Left forelimb (tissue), 1 donor: ENCODE measurements at regions not wholly inside any gene's neighbourhood (a gene's known extent, or its start where the extent isn't known, plus 50 kb on each side); places are given as distances from the start of the nearest gene placed in this dataset.

Experiments
- DNase-seq: peaks from one replicate; pipeline ENCODE4 v3.0.0-alpha.2; 2018; ENCODE audit warnings: low spot score

DNA sequence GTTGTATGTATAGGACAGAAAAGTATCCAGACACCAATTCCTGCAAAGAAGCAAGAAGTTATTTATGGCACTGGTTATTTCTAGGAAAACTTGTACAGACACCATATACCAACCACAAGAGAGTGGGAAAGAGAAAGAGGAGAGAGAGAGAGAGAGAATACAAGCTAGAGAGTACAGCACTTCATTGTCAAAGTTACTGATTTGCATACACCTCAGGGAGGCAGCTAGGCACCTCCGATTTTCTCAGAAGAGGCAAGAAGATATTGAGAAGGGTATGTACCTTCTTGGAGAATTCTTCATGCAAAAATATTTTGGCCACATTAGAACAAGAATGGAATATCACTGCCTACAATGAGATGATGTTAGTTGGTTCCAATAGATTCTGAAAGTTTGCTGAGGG is 333.9 kb upstream of the PIK3C3 start:
- DNase-seq: no peak

DNA sequence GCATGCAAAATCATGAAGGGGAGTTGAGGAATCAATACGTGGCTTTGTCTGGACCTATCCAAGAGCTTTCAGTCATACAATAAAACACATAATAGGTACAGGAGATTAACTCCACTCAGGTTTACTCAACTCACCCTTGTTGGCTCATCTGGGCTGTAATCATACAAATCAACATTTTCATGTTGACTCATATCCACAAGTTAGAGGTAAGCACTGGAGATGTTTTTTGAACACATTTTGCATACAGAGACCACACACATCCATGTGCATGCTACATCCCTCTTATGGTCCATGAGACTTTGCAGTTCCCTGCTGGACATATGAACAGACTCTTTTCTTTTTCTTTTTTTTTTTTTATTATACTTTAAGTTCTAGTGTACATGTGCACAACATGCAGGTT is 336.9 kb upstream of the PIK3C3 start:
- no peak for DNase-seq

DNA sequence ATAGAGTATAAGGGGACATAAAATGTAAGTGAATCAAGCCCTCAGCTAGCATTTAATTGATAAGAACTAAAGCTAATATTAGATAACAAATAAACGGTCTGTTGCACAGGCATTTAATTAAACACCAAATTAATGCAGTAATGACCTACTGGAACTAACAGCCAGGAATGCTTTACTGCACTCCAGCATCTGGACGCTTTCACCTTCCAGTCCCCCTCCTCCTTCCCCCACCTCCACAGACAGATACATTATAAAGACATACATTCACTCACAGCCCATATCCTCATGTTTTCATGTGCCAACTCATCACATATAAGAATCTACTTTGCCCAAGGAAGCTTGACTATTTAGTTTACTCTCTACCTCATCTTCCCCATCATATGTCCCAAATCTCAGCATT is 337.4 kb upstream of the PIK3C3 start:
- DNase-seq: no peak

DNA sequence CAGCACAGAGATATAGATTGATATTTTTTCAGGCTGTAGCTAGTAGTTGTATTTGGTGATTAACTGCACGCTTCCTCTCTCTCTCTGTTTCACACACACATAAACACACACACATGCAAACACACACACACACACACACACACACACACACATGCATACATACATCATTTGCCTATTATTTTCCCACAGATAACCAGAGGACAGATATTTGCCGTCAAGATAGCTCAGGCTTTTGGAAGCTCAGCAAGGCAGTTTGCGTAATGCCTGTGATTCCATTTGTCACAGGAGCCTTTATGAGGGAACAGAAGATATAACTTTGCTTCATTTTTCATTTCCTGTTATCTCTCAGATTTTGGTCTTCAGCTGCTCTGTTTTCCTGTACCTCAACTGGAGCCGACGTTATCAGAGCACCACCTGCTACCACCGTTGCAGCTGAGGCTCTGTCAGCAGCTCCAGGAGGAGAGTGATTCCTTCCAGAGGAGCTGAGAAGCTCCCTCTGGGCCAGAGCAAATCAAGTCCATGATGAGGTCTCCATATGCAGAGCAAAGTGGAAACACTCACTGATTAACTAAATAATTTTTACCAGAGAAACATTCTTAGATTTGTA is 341.9 kb upstream of the PIK3C3 start:
- DNase-seq: no peak

DNA sequence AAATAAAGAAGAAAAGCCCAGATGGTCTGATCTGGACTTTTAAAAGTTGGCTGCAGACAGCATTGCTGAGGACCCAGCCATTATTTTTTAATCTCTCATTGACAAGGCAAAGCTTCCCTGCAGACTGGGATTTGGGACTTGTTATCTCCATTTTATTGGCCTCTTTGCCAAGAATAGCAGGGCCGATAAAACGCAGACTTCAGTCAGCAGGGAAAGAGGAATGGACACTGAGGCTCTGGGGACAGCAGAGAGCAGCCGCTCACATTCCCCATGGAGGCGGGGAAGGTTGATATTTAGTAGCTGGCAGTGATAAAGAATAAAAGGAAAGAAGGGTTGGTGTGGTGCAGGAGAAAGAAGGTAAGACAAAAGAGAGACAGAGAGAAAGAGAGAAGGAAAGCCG is 350.1 kb upstream of the PIK3C3 start:
- DNase-seq: no peak

GRCh38 chr18:41602034-41602433 is 353.0 kb upstream of the PIK3C3 start:
- DNase-seq: no peak

DNA sequence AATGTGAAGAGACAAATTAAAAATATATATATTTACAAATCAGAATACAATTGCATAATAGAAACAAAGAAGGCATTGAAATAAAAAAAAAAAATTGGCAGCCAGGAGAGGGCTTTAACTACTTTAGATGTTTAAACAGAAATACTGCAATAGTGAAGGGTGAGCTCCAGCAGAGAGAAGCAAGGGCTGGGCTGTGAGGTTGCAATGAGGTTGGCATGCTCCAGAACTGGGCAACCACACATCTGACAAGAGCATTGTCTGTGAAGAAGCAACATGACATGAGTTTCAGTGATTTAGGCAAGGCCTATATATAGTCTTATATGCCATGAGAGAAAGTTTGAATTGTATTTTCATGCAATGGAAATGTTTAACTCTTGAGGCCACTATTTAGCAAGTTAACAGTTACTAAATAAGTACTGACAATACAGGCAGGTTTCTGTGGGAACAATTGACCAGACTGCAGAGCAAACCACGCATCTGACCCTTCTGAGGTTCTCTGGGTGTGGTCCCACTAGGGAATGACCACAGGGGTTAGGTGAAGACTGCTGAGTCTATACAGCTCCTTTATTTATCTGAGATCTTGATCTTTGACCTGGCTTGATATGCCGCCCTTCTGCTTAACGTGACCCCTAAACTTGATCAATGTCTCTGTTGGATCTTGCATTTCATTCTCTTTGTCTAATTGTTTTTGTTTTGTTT is 354.2 kb upstream of the PIK3C3 start:
- no peak for DNase-seq

DNA sequence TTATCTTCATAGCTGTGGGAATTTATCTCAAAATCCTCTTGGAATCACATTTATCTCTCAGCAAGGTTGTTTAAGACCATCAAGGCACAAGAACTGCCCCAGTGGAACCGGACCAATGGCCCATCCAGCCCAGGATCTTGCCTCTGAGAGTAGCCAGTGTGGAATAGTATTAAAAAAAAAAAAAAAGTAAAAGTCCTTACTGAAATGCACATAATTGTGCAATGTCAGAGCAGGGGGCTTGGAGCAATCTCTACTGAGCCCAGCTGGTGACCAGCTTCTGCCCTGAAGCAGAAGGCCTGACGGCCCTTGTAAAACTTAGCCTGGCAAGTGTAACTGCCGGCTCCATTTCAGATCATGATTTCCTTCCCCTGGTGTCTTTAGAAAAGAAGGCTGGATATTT is 355.6 kb upstream of the PIK3C3 start:
- DNase-seq: no peak

- DNase-seq: no peak
Observed at GRCh38 chr18:41594582-41594981, 360.5 kb upstream of the PIK3C3 start.

DNA sequence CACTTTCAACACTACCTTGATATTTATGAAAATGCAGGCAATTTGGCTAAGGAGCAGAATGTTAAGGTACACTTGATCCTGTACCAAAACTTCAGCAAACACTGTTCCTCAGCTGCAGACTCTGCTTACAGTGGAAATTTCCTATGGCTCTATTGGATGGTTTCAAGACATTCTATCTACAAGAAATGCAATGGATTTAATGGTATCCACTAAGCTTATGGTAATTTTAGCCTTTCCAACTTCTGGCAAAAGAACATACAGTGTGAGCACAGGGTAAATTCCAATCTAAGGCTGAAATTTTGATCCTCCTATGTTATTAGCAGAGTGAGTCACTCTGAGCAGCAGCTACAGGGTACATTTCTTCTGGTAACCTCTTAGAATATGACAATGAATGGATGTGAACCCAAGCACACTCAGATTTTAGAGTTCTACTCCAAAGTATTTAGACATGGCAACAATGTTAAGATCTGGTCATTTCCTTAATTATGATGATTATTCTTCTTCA is 361.8 kb upstream of the PIK3C3 start:
- no peak for DNase-seq

DNA sequence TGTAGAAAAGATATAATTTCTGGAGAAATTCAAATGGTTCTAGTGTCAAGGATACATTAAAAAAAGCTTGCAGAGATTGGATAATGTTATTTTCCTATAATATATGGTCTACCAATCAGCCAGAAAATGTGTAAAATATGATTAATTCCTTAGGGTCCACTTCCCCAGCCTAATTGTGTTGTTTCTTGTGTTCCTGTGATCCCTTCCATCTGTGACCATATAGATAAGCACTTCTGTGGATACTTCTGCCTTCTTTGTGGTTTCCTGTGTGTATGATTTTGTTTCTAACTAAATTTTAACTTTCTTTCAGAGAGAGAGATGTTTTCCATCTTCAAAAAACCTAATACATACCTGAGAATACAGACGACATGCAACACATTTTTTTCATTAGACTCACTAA is 367.1 kb upstream of the PIK3C3 start:
- DNase-seq: no peak

DNA sequence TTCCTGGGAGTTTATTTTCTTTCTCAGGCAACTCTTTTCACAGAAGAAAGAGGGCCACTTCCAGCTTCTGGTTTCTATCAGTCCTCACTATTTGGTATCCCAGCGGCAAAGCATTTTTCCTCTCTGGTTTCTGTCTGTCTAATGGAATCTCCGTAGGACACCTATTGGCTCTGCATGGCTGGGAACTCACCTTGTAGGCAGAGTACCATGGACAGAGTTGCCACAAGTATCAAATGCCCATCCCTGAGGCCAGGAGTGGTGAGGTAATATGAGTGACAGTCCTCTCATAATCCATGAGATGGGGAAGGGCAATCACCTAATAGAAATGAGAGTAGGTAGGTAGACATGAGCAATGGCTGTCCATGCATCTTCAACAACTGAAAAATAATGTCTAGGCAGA is 369.5 kb upstream of the PIK3C3 start:
- DNase-seq: no peak

GRCh38 chr18:41579185-41579584 is 375.8 kb upstream of the PIK3C3 start:
- DNase-seq: no peak

- DNase-seq: no peak
Observed at GRCh38 chr18:41577529-41577928, 377.5 kb upstream of the PIK3C3 start.

- DNase-seq: no peak
Observed at GRCh38 chr18:41576643-41577042, 378.4 kb upstream of the PIK3C3 start.

DNA sequence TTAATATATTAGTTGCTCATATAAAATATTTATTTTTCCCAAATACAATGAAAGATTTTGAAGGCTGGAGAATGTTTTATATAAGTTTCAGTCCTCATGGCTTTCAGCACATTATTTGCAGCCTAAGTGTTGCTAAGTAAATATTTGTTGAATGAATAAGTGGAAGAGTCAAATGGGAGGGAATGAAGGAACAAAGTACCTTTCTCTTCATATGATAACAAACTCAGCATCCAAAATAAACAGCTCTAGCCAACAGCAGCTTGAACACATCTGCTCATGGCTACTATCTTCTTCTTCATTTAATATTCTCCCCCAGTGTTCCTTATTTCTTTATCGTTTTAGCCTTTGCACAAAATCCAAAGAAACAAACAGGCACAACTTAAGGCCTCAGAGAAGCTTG is 385.2 kb upstream of the PIK3C3 start:
- DNase-seq: no peak

GRCh38 chr18:41561961-41562360 is 393.1 kb upstream of the PIK3C3 start:
- no peak for DNase-seq

GRCh38 chr18:41558715-41559114 is 396.3 kb upstream of the PIK3C3 start:
- DNase-seq: no peak

DNA sequence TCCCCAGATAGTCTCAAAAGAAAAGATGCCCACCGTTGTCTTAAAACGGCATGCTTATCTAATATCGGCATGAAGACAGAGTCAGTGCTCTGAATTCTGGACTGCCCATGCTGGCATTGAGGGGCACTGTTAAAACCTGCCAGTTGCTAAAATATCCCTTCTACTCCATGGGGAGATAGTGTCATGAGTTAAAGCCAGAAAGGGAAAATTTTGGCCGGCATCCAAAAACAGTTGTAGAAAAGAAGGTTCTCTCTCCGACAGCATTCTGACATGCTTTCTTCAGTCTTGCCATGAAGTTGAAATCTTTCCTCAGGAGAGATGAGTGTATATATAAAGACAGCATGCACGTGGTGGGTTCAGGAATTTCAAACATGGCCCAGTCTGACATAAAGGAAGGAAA is 401.3 kb upstream of the PIK3C3 start:
- no peak for DNase-seq

DNA sequence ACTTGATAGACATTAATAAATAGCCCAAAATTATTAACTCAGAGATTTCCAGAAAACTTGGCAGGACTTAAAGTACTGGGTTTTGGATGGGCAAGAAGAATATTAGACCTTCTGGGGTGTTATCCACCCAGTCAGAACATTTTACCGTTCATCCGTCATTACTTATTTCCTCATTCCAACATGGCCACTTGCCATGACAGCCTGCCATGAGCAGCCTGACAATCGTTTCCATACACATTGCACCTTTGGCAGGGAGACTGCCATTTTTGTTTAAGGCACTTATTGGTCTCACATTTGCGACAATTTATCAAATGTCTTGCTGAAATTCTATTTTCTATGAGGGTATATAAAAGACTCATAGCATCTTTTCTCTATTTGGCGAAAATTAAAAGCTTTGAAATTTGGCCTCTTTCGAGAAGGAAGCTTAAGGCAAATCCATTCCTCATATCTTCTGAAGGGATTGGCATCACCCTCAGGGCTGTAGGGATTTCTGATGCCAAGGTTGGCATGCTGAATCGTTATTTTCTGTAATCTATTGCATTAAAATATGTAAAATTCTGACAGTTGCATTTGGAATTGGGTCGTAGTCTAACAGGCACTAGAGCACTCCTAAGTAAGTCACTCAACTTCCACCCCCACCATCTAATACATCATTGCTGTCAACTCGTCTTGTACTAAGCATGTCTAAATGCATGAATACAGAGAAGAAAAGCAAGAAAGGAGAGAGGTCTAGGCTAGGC is 406.3 kb upstream of the PIK3C3 start:
- DNase-seq: no peak

DNA sequence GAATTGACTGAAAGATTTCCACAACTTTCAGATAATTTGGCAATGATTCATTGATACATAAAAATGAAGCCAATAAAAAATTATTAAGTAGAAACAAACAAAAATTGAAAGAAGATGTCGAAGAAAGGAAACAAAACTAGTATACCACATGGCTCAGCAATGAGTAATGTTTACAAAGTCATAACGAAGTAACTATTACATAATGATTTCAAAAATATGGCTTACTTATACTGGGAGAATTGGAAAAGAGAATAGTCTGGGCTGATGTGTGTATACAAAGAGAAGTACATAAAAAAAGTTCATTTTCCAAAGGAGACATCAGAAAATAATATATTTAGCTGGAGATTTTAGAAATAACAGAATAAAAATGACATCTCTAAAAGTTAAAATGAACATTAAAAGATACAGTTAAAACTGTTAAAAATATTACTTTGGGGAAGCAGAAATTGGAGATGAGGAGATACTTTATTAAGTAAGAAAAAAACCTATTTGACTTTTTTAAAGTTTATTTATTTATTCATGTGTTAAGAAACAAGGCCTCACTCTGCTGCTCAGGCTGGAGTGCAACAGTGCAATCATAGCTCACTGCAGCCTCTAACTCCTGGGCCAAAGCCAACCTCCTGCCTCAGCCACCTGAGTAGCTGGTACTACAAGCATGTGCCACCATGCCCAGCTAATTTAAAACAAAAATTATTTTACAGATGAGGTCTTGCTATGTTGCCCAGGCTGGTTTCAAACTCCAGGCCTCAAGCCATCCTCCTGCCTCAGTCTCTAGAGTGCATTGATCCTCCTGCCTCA is 409.7 kb upstream of the PIK3C3 start:
- no peak for DNase-seq

DNA sequence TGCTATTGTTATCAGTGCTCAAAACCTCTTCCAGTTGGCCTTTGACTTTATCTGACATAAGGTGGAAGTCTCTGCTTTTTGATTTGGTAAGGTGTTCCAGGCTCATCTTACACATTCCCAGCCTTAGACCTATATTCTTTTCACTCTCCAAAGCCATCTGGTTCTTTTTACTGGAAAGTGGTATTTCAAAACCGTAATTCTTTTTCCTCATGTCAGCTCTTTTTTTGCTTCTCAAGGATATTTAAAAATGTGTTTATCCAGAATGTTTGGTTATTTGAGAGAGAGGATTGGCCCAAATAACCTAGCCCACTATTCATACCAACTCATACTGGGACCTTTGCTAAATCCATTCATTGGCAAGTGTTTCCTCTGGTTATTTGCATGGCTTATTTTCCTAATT is 411.2 kb upstream of the PIK3C3 start:
- DNase-seq: no peak
